BJ (cell line): ENCODE measurements at regions not wholly inside any gene's neighbourhood (a gene's known extent, or its start where the extent isn't known, plus 50 kb on each side); places are given as distances from the start of the nearest gene placed in this dataset.

Source experiments
- CTCF ChIA-PET: fragments of 350-600 bp; formaldehyde crosslinking; extraction: SDS; loops from one replicate; lab custom pipeline; 2021; ENCODE audit warnings: antibody characterized with exemption, inconsistent platforms; lab: Yijun Ruan, JAX
- POLR2A ChIA-PET: fragments of 300-600 bp; sonication (Branson Sonifier 250); formaldehyde crosslinking; extraction: SDS; loops from one replicate; lab custom pipeline; 2021; ENCODE audit warnings: antibody characterized with exemption; lab: Charles Lee
- DNase-seq: peaks from one replicate; pipeline ENCODE4 v3.0.0-alpha.2; 2011; ENCODE audit warnings: low read depth
- H3K27me3 ChIP-seq: 2 replicates; pipeline ENCODE4 v1.6.0; 2011; ENCODE audit warnings: low read length; ENCODE audit not compliant: control insufficient read depth, insufficient read depth
- H3K36me3 ChIP-seq: 2 replicates; pipeline ENCODE4 v1.5.1; 2011; ENCODE audit warnings: low read length; ENCODE audit not compliant: control insufficient read depth, insufficient read depth
- H3K4me3 ChIP-seq: 2 replicates; pipeline ENCODE4 v1.5.1; 2011; ENCODE audit warnings: low read depth, mild to moderate bottlenecking, control low read depth, low read length
- TF ChIP-seq, protein P1 (sequence below): IDR thresholded peaks from 2 replicates; pipeline ENCODE4 v1.5.1; 2011; ENCODE audit warnings: low read depth, mild to moderate bottlenecking, control low read depth, inconsistent platforms, low read length, moderate library complexity; ENCODE audit not compliant: insufficient read depth

DNA sequence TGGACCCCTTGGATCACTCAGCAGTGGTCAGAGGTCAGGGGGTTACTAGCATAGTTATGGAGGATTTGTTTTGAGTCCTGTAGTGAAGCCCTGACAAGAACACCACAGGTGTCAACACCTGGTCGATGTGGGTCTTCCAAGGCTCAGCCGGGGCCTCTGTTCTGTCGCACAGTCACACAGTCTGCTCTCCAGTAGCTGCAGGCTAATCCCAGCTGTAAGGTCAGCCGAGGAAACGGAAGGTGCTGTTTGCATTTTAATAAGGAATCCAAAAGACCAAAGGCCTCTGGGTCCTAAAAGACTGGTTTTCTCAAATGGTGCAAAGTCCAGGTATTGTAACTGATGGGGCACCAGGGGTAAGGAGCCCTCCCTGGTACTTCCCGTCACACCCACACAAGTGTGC is 71.7 kb downstream of the RPLP1 start:
- CTCF ChIA-PET = interaction anchor here (0.8 to 1.7 kb wide), 8 partner anchors 8 to 963 kb away, joined by 3 to 6 read pairs (median 4); no protein-coding TSS in a partner anchor
- Histone ChIP-seq H3K27me3 (peaks cover 5% of the 10 kb centered on the region), H3K36me3 (no peaks in the 10 kb centered on the region), H3K4me3 (no peak overlapping the region)
- TF ChIP-seq, protein P1, sequence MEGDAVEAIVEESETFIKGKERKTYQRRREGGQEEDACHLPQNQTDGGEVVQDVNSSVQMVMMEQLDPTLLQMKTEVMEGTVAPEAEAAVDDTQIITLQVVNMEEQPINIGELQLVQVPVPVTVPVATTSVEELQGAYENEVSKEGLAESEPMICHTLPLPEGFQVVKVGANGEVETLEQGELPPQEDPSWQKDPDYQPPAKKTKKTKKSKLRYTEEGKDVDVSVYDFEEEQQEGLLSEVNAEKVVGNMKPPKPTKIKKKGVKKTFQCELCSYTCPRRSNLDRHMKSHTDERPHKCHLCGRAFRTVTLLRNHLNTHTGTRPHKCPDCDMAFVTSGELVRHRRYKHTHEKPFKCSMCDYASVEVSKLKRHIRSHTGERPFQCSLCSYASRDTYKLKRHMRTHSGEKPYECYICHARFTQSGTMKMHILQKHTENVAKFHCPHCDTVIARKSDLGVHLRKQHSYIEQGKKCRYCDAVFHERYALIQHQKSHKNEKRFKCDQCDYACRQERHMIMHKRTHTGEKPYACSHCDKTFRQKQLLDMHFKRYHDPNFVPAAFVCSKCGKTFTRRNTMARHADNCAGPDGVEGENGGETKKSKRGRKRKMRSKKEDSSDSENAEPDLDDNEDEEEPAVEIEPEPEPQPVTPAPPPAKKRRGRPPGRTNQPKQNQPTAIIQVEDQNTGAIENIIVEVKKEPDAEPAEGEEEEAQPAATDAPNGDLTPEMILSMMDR = no peak
- POLR2A ChIA-PET = no interaction called here
- DNase-seq = no peak

DNA sequence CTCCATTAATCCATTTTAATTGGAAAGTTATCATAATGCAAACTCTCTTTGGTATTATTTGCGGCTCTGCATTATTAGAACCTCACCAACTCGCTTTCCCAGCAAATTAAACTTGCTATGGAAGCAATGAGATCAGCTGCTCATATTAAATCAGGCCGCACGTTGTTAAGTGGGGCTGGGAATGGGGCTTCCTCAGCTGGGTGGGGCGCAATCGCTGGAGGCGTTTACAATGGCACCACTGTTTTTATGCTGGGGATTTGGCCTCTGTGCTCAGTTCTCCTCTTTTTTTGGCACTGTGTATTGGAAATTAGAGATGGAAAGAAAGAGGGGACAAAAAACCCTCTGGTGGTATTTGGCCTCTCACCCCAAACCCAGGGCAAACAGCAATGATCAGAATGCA is 72.2 kb downstream of the RPLP1 start:
- no peak for DNase-seq
- ChIA-PET POLR2A (no interaction called here), CTCF (interaction anchor here (0.6 to 1.7 kb wide), 6 partner anchors 14 to 384 kb away, joined by 3 to 6 read pairs (median 4); no protein-coding TSS in a partner anchor)
- Histone ChIP-seq H3K36me3 (no peaks in the 10 kb centered on the region), H3K27me3 (peaks cover 5% of the 10 kb centered on the region), H3K4me3 (no peak overlapping the region)
- TF ChIP-seq, protein P1 = no peak

DNA sequence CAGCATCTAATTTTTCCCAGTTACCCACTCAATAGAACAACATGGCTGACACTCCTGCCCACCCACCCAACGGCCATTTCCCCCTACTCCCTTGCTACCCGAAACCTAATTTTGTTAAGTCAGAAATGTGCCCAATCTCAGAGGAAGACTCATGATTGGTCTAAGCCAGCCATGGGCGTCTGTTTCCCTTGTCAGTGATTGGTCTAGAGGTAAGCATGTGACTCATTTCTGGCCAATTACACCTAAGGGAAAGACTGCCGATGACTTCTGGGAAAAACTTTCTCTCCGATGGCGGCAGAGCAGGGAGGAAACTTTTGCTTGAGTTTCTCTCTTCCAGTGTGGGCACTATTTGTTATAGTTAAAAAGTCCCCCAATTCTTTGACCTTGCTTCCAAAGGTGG is 72.9 kb downstream of the RPLP1 start:
- ChIA-PET POLR2A (no interaction called here), CTCF (interaction anchor here (1.0 to 1.7 kb wide), 3 partner anchors 21 to 48 kb away, joined by 3 to 6 read pairs (median 3); no protein-coding TSS in a partner anchor)
- Histone ChIP-seq H3K4me3 (no peak overlapping the region), H3K27me3 (peaks cover 5% of the 10 kb centered on the region), H3K36me3 (no peaks in the 10 kb centered on the region)
- no peak for DNase-seq
- TF ChIP-seq, protein P1 = no peak

DNA sequence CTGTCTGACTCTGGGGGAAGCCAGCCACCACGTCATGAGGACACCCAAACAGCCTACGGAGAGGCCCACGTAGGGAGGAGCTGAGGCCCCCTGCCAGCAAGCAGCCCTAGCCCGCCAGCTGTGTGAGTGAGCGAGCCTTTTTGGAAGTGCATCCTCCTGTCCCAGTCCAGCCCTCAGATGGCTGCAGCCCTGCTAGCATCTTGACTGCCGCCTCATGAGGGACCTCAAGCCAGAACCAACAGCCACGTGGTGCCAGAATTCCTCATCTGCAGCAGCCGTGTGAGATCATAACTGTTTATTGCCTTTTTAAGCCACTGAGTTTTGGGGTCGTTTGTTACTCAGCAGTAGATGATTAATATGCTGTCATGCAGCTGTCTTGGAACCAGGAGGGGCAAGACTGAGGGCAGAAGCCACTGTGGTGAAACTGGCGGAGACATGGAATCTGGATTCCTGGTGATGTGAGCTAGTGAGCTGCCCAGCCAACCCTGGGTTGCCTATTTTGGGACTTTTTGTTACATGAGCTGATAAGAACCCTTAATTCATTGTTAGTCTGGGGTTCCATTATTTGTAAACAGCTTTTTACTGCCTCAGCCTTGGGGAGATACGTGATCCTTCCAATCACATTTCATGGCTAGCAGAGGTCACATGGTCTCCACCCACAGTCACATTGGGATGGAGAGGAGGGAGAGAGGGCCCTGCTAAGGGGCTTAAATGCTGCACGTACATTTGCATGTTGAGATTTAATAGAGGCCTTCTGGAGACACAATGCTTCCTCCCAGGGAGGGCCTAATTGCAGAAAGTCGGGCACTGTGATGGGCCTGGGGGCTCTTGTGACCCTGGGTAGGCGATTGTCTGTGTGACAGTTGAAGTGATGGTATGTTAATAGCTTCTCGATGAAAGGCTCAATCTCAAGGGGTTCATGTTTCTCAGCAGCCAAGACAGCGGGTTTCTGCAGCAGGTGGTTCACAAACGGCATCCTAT is 73.8 kb downstream of the RPLP1 start:
- H3K27me3 ChIP-seq = peaks cover 6% of the 10 kb centered on the region; the same call in 1 of the 2 replicates
- POLR2A ChIA-PET = no interaction called here
- TF ChIP-seq, protein P1 = no peak
- CTCF ChIA-PET = interaction anchor here (1.0 kb wide), 1 partner anchor 47 kb away, joined by 3 read pairs; no protein-coding TSS in a partner anchor
- no peaks in the 10 kb centered on the region for H3K36me3 ChIP-seq
- no peak for DNase-seq
- H3K4me3 ChIP-seq = no peak overlapping the region

DNA sequence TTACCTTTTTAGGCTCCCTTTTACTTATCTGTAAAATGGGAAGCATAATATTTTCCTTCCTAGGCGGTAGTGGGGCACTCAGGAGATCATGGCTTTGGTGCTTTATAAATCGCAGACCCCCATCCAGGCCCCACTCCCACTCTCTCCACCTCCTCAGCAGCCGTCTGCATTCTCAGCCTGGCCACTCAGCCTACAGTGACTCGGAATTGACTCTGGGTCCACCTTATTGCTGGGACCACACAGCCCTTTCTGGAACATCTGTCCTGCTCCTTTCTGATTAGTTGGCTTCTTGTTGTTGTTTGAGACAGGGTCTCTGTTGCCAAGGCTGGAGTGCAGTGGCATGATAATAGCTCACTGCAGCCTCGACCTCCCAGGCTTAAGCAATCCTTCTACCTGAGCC is 76.5 kb downstream of the RPLP1 start:
- H3K4me3 ChIP-seq = no peak overlapping the region
- POLR2A ChIA-PET = no interaction called here
- CTCF ChIA-PET = interaction anchor here (0.6 kb wide), 1 partner anchor 854 kb away, joined by 3 read pairs; no protein-coding TSS in a partner anchor
- H3K27me3 ChIP-seq = peaks cover 6% of the 10 kb centered on the region; the same call in 1 of the 2 replicates
- no peaks in the 10 kb centered on the region for H3K36me3 ChIP-seq
- TF ChIP-seq, protein P1 = no peak
- DNase-seq = no peak
